AG04449 (cell line): ENCODE measurements at regions not wholly inside any gene's neighbourhood (a gene's known extent, or its start where the extent isn't known, plus 50 kb on each side); places are given as distances from the start of the nearest gene placed in this dataset.

ENCODE experiments used
- CTCF ChIA-PET: fragments of 350-600 bp; formaldehyde crosslinking; extraction: SDS; loops from one replicate; lab custom pipeline; 2021; ENCODE audit warnings: antibody characterized with exemption; lab: Yijun Ruan, JAX
- POLR2A ChIA-PET: fragments of 400-600, 350-600 bp; formaldehyde crosslinking; extraction: SDS; loops from one replicate; lab custom pipeline; 2020; ENCODE audit warnings: antibody characterized with exemption, inconsistent platforms; lab: Yijun Ruan, JAX
- DNase-seq: peaks from one replicate; pipeline ENCODE4 v3.0.0-alpha.2; 2010; ENCODE audit warnings: low read depth, low spot score
- H3K4me3 ChIP-seq: 2 replicates; pipeline ENCODE4 v1.5.1; 2011; ENCODE audit warnings: low read depth, mild to moderate bottlenecking, control low read depth, low read length
- CTCF ChIP-seq: IDR thresholded peaks from one replicate; pipeline ENCODE4 v1.5.1; 2011; ENCODE audit warnings: mild to moderate bottlenecking, moderate library complexity, low read length, control low read depth, inconsistent platforms; ENCODE audit not compliant: insufficient read depth; ENCODE audit errors: missing control alignments

GRCh38 chr1:239224100-239224499 is 162.3 kb upstream of the CHRM3 start:
- ChIA-PET CTCF (no interaction called here), POLR2A (no interaction called here)
- TF ChIP-seq CTCF, result no peak

GRCh38 chr1:239222999-239223398 is 163.4 kb upstream of the CHRM3 start:
- TF ChIP-seq CTCF, result no peak
- CTCF ChIA-PET, result no interaction called here
- POLR2A ChIA-PET, result no interaction called here

More at GRCh38 chr1:239224100-239224499, 162.3 kb upstream of the CHRM3 start:
- DNase-seq, result no peak
- no peak overlapping the region for H3K4me3 ChIP-seq

GRCh38 chr1:239221656-239222055 is 164.7 kb upstream of the CHRM3 start:
- CTCF ChIA-PET, result no interaction called here
- DNase-seq, result no peak
- TF ChIP-seq CTCF, result no peak
- no peak overlapping the region for H3K4me3 ChIP-seq
- POLR2A ChIA-PET, result no interaction called here

More at GRCh38 chr1:239222999-239223398, 163.4 kb upstream of the CHRM3 start:
- no peak overlapping the region for H3K4me3 ChIP-seq
- DNase-seq, result no peak

GRCh38 chr1:239219679-239220078 is 166.7 kb upstream of the CHRM3 start:
- ChIA-PET CTCF (no interaction called here), POLR2A (no interaction called here)
- no peak for TF ChIP-seq CTCF
- DNase-seq, result no peak
- H3K4me3 ChIP-seq, result no peak overlapping the region

- no peak overlapping the region for H3K4me3 ChIP-seq
- POLR2A ChIA-PET, result no interaction called here
- no peak for DNase-seq
- CTCF ChIA-PET, result no interaction called here
- TF ChIP-seq CTCF, result no peak
Observed at GRCh38 chr1:239218301-239218700, 168.1 kb upstream of the CHRM3 start.

- no peak overlapping the region for H3K4me3 ChIP-seq
- DNase-seq, result no peak
- POLR2A ChIA-PET, result no interaction called here
- CTCF ChIA-PET, result no interaction called here
- no peak for TF ChIP-seq CTCF
Observed at GRCh38 chr1:239212811-239213220, 173.6 kb upstream of the CHRM3 start.
